SK-N-SH (cell line): ENCODE measurements at regions not wholly inside any gene's neighbourhood (a gene's known extent, or its start where the extent isn't known, plus 50 kb on each side); places are given as distances from the start of the nearest gene placed in this dataset.

Source experiments
- CTCF ChIA-PET: fragments of 300-600, 350-600 bp; formaldehyde crosslinking; extraction: SDS; loops from one replicate; lab custom pipeline; 2021; lab: Yijun Ruan, JAX
- POLR2A ChIA-PET: fragments of 350-600 bp; sonication (Branson Sonifier 250); formaldehyde crosslinking; extraction: SDS; loops from one replicate; lab custom pipeline; 2020; ENCODE audit warnings: antibody characterized with exemption, inconsistent platforms; lab: Yijun Ruan, JAX
- DNase-seq: peaks from one replicate; pipeline ENCODE4 v3.0.0; 2012
- H2AFZ ChIP-seq: fragments of 200-600 bp; sonication (generic); 2 replicates; pipeline ENCODE4 v1.8.1; 2016; ENCODE audit warnings: antibody characterized with exemption, mild to moderate bottlenecking, low read depth
- H3F3A ChIP-seq: fragments of 200-600 bp; sonication (generic); replicated peaks from 2 replicates; pipeline ENCODE3; 2016; ENCODE audit warnings: antibody characterized with exemption, mild to moderate bottlenecking; ENCODE audit not compliant: insufficient read depth
- H3K27ac ChIP-seq, 2 experiments: fragments of 200-500 bp in 1 of 2; fragments of 200-600 bp in 1 of 2; sonication (Bioruptor generic) in 1 of 2; sonication (generic), shearing (Covaris generic) in 1 of 2; 2 replicates each; pipeline versions ENCODE4 v1.5.1 to v1.6.1; 2014 to 2016; ENCODE audit warnings: low read depth in 2 of 2, inconsistent platforms in 1 of 2, low read length in 1 of 2, mild to moderate bottlenecking in 1 of 2, mixed read lengths in 1 of 2
- H3K27me3 ChIP-seq: fragments of 200-600 bp; sonication (generic), shearing (Covaris generic); 2 replicates; pipeline ENCODE4 v1.6.1; 2016; ENCODE audit warnings: mixed run types; ENCODE audit not compliant: insufficient read depth
- H3K36me3 ChIP-seq, 2 experiments: fragments of 200-500 bp in 1 of 2; fragments of 200-600 bp in 1 of 2; sonication (Bioruptor generic) in 1 of 2; sonication (generic) in 1 of 2; replicated peaks in 1 of 2; 2 replicates each; pipeline versions ENCODE3 to v1.5.1; 2014 to 2016; ENCODE audit warnings: low read length in 1 of 2, mild to moderate bottlenecking in 1 of 2; ENCODE audit not compliant: insufficient read depth in 2 of 2, control insufficient read depth in 1 of 2
- H3K4me1 ChIP-seq, 2 experiments: fragments of 200-500 bp in 1 of 2; fragments of 200-600 bp in 1 of 2; sonication (Bioruptor generic) in 1 of 2; sonication (generic), shearing (Covaris generic) in 1 of 2; 2 replicates each; pipeline versions ENCODE4 v1.5.1 to v1.6.1; 2014 to 2016; ENCODE audit warnings: low read depth in 1 of 2, low read length in 1 of 2, mixed run types in 1 of 2; ENCODE audit not compliant: insufficient read depth in 2 of 2, control insufficient read depth in 1 of 2
- H3K4me2 ChIP-seq: fragments of 200-600 bp; sonication (generic), shearing (Covaris generic); 2 replicates; pipeline ENCODE4 v1.6.1; 2017; ENCODE audit warnings: mixed run types
- H3K4me3 ChIP-seq, 2 experiments: fragments of 200-500 bp in 1 of 2; fragments of 200-600 bp in 1 of 2; sonication (Bioruptor generic) in 1 of 2; sonication (generic), shearing (Covaris generic) in 1 of 2; 2 replicates each; pipeline versions ENCODE4 v1.5.1 to v1.8.1; 2014 to 2016; ENCODE audit warnings: low read depth in 2 of 2, inconsistent platforms in 1 of 2, low read length in 1 of 2, mild to moderate bottlenecking in 1 of 2, mixed read lengths in 1 of 2, moderate library complexity in 1 of 2
- H3K79me2 ChIP-seq: fragments of 200-600 bp; sonication (generic); 2 replicates; pipeline ENCODE4 v1.8.1; 2017; ENCODE audit warnings: mild to moderate bottlenecking; ENCODE audit not compliant: insufficient read depth
- H3K9ac ChIP-seq: fragments of 200-600 bp; sonication (generic); 2 replicates; pipeline ENCODE4 v1.6.1; 2017; ENCODE audit warnings: mixed run types
- H3K9me2 ChIP-seq: fragments of 200-600 bp; sonication (generic); 2 replicates; pipeline ENCODE4 v1.6.1; 2017; ENCODE audit warnings: mixed run types
- H3K9me3 ChIP-seq: fragments of 200-600 bp; sonication (generic); 2 replicates; pipeline ENCODE4 v1.6.1; 2017; ENCODE audit warnings: mixed run types, mild to moderate bottlenecking, moderate library complexity
- H4K20me1 ChIP-seq: fragments of 200-600 bp; sonication (generic); 2 replicates; pipeline ENCODE4 v1.6.1; 2017; ENCODE audit warnings: mild to moderate bottlenecking, mixed run types; ENCODE audit not compliant: insufficient read depth
- FOXM1 ChIP-seq: IDR thresholded peaks from 2 replicates; pipeline ENCODE4 v1.4.0; 2012; ENCODE audit warnings: low read depth, mild to moderate bottlenecking
- NFIC ChIP-seq: IDR thresholded peaks from 2 replicates; pipeline ENCODE4 v1.4.0; 2012; ENCODE audit warnings: borderline replicate concordance
- POLR2AphosphoS5 ChIP-seq: IDR thresholded peaks from 2 replicates; pipeline ENCODE4 v1.6.1; 2012; ENCODE audit warnings: low read depth, low read length
- RCOR1 ChIP-seq: fragments of 150-350 bp; IDR thresholded peaks from 2 replicates; pipeline ENCODE4 v1.6.1; 2017; ENCODE audit warnings: antibody characterized with exemption, low read length
- RXRA ChIP-seq: IDR thresholded peaks from 2 replicates; pipeline ENCODE4 v1.4.0; 2012; ENCODE audit warnings: low read depth, mild to moderate bottlenecking, borderline replicate concordance
- SMC3 ChIP-seq: IDR thresholded peaks from 2 replicates; pipeline ENCODE4 v1.6.1; 2012; ENCODE audit warnings: low read depth, low read length, improper control_type of control experiment
- USF1 ChIP-seq: IDR thresholded peaks from 2 replicates; pipeline ENCODE4 v1.4.0; 2012; ENCODE audit warnings: low read depth, borderline replicate concordance
- YY1 ChIP-seq: IDR thresholded peaks from 2 replicates; pipeline ENCODE4 v1.4.0; 2012; ENCODE audit warnings: low read depth, mild to moderate bottlenecking
- WGBS: methylation state at CpG from one replicate; pipeline ENCODE4 v1.1.6; 2017; ENCODE audit warnings: low lambda C conversion rate; 5-methylcytosine and 5-hydroxymethylcytosine counted together
- TF ChIP-seq, protein P1 (sequence below): fragments of 200-600 bp; sonication (generic); IDR thresholded peaks from 2 replicates; pipeline ENCODE4 v1.6.1; 2017; ENCODE audit warnings: antibody characterized with exemption, mild to moderate bottlenecking, moderate library complexity
- TF ChIP-seq, protein P2 (sequence below): IDR thresholded peaks from 2 replicates; pipeline ENCODE4 v1.4.0; 2012; ENCODE audit warnings: low read depth
- TF ChIP-seq, protein P3 (sequence below): IDR thresholded peaks from 2 replicates; pipeline ENCODE4 v1.6.1; 2012; ENCODE audit warnings: mild to moderate bottlenecking, low read depth, low read length, moderate library complexity
- TF ChIP-seq, protein P4 (sequence below): IDR thresholded peaks from 2 replicates; pipeline ENCODE4; 2012

DNA sequence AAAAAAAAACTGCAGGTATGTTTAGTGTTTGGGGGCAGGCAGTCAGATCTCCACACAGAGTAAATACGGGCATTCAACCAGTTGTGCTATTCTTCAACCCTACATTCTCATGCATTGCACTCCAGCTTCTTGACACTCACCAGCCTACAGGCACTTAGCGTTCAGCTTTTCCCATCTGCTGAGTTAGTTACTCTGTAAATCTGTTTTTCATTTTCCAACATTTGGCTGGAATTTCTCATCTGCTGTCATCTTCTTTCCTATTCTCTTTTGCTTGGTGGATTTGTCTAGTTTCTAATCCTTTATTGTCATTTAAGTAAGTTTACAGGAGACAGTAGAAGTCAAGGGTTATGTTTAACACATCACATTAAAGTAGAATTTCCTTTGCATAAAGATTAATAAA, 1318.9 kb downstream of the OLFM4 start:
- Histone ChIP-seq H3K27me3 (no peaks in the 10 kb centered on the region), H3K79me2 (no peaks in the 10 kb centered on the region), H3K4me3 (no peak overlapping the region), H3K9me2 (no peaks in the 10 kb centered on the region), H2AFZ (no peak overlapping the region), H3K9ac (no peak overlapping the region), H3K9me3 (no peaks in the 10 kb centered on the region), H3K4me2 (no peak overlapping the region), H3F3A (no peaks in the 10 kb centered on the region), H3K36me3 (no peaks in the 10 kb centered on the region), H4K20me1 (no peaks in the 10 kb centered on the region), H3K27ac (no peak overlapping the region), H3K4me1 (no peaks in the 10 kb centered on the region)
- ChIA-PET CTCF (no interaction called here), POLR2A (no interaction called here)
- no peak for TF ChIP-seq USF1
- TF ChIP-seq, protein P1, sequence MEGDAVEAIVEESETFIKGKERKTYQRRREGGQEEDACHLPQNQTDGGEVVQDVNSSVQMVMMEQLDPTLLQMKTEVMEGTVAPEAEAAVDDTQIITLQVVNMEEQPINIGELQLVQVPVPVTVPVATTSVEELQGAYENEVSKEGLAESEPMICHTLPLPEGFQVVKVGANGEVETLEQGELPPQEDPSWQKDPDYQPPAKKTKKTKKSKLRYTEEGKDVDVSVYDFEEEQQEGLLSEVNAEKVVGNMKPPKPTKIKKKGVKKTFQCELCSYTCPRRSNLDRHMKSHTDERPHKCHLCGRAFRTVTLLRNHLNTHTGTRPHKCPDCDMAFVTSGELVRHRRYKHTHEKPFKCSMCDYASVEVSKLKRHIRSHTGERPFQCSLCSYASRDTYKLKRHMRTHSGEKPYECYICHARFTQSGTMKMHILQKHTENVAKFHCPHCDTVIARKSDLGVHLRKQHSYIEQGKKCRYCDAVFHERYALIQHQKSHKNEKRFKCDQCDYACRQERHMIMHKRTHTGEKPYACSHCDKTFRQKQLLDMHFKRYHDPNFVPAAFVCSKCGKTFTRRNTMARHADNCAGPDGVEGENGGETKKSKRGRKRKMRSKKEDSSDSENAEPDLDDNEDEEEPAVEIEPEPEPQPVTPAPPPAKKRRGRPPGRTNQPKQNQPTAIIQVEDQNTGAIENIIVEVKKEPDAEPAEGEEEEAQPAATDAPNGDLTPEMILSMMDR, result no peak
- TF ChIP-seq, protein P2, sequence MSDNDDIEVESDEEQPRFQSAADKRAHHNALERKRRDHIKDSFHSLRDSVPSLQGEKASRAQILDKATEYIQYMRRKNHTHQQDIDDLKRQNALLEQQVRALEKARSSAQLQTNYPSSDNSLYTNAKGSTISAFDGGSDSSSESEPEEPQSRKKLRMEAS, result no peak
- TF ChIP-seq POLR2AphosphoS5, result no peak
- TF ChIP-seq SMC3, result no peak
- TF ChIP-seq NFIC, result no peak
- TF ChIP-seq RCOR1, result no peak
- TF ChIP-seq, protein P3, sequence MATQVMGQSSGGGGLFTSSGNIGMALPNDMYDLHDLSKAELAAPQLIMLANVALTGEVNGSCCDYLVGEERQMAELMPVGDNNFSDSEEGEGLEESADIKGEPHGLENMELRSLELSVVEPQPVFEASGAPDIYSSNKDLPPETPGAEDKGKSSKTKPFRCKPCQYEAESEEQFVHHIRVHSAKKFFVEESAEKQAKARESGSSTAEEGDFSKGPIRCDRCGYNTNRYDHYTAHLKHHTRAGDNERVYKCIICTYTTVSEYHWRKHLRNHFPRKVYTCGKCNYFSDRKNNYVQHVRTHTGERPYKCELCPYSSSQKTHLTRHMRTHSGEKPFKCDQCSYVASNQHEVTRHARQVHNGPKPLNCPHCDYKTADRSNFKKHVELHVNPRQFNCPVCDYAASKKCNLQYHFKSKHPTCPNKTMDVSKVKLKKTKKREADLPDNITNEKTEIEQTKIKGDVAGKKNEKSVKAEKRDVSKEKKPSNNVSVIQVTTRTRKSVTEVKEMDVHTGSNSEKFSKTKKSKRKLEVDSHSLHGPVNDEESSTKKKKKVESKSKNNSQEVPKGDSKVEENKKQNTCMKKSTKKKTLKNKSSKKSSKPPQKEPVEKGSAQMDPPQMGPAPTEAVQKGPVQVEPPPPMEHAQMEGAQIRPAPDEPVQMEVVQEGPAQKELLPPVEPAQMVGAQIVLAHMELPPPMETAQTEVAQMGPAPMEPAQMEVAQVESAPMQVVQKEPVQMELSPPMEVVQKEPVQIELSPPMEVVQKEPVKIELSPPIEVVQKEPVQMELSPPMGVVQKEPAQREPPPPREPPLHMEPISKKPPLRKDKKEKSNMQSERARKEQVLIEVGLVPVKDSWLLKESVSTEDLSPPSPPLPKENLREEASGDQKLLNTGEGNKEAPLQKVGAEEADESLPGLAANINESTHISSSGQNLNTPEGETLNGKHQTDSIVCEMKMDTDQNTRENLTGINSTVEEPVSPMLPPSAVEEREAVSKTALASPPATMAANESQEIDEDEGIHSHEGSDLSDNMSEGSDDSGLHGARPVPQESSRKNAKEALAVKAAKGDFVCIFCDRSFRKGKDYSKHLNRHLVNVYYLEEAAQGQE, result no peak
- no peak for TF ChIP-seq YY1
- no peak for TF ChIP-seq RXRA
- TF ChIP-seq, protein P4, sequence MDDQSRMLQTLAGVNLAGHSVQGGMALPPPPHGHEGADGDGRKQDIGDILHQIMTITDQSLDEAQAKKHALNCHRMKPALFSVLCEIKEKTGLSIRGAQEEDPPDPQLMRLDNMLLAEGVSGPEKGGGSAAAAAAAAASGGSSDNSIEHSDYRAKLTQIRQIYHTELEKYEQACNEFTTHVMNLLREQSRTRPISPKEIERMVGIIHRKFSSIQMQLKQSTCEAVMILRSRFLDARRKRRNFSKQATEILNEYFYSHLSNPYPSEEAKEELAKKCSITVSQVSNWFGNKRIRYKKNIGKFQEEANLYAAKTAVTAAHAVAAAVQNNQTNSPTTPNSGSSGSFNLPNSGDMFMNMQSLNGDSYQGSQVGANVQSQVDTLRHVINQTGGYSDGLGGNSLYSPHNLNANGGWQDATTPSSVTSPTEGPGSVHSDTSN, result no peak
- no peak for TF ChIP-seq FOXM1
- no peak for DNase-seq
- WGBS, result 6% methylated on average over 2 of the region's 2 CpGs
